ENCODE measurements at regions not wholly inside any gene's neighbourhood (a gene's known extent, or its start where the extent isn't known, plus 50 kb on each side); places are given as distances from the start of the nearest gene placed in this dataset.

DNA sequence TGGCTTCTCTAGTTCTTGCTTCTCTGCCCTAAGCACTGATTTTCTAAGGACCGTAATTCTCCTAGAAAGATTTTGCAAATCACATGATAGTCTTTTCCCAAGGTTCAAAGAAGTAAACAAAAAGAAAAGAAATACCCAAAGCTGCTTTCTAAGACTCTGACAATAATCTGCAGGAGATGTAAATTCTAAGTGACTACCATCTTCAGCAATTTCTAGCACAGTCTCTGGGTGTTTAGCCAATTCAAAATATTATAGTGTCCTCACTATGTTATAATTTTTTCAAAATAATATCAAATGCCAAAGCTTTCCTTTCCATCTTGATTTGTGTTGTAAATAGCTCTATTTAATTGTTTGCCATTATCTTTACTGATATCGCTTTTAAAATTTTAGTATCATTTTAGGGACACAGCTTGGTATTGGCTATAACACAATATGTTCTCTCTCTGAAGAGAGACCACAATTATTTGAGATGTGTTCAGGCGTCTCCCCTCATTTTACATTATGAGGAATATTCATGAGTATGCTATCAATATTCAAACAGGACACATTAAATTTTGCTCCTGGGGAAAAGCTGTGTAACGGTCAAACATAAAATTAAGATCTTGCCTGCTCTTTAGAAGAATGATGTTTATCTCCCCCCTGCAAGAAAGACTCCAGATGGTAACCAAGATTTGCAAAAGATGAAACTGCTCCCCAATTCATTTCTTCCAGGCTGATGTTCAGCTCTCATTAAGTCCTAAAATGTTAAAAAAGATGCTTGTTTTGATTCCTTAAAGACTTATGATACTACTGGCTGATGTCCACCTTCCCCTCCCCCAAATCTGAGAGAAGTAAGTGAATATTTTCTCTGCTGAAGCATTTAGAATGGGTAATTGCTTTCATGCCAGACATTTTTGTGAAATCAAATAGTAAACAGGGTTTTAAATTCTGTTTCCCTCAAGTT, 191.9 kb upstream of the WDR11 start:
- CTCF ChIA-PET, result interaction anchor here (1.0 to 1.1 kb wide), 2 partner anchors 12 to 24 kb away, joined by 3 read pairs; no protein-coding TSS in a partner anchor
- POLR2A ChIA-PET, result no interaction called here
- Mint-ChIP-seq H3K27me3 (ENCODE audit: low read depth) (peaks cover 2% of the 10 kb centered on the region; the same call in 1 of the 2 replicates), H3K36me3 (no peaks in the 10 kb centered on the region), H3K27ac (no peak overlapping the region), H3K9me3 (no peaks in the 10 kb centered on the region), H3K4me1 (no peaks in the 10 kb centered on the region), H3K4me3 (no peak overlapping the region)
- TF ChIP-seq, protein P1, sequence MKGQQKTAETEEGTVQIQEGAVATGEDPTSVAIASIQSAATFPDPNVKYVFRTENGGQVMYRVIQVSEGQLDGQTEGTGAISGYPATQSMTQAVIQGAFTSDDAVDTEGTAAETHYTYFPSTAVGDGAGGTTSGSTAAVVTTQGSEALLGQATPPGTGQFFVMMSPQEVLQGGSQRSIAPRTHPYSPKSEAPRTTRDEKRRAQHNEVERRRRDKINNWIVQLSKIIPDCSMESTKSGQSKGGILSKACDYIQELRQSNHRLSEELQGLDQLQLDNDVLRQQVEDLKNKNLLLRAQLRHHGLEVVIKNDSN (CRISPR knock-in tag; IDR thresholded peaks at IDR 0.05), result no peak
- TF ChIP-seq TEAD1 (CRISPR knock-in tag; IDR thresholded peaks at IDR 0.05), result no peak
- DNase-seq (ENCODE audit: low spot score) (no peak), ATAC-seq (no peak)

DNA sequence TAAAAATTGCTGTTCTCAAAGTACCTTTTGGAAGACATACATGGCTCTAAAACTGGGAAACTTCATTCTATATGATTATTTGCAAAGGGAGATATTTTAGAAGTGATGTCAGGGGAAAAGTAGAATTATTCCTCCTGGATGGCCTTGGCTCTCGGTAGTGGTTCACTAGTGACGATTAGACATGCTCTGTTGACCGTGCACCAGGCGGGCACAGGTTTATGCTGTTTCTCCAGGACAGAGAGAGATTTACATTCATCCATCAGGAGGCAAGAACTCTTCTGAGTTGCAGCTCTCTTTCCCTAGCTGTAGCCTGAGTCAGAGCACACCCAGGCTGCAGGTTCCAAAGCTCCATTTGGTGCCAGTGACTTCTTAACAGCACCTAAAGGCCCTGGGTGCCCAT, 184.9 kb upstream of the WDR11 start:
- CTCF ChIA-PET, result interaction anchor here (1.4 kb wide), 1 partner anchor 19 kb away, joined by 7 read pairs; no protein-coding TSS in a partner anchor
- POLR2A ChIA-PET, result no interaction called here
- Mint-ChIP-seq H3K4me1 (peaks cover 11% of the 10 kb centered on the region), H3K4me3 (no peak overlapping the region), H3K9me3 (no peaks in the 10 kb centered on the region), H3K36me3 (no peaks in the 10 kb centered on the region), H3K27me3 (ENCODE audit: low read depth) (no peaks in the 10 kb centered on the region), H3K27ac (no peak overlapping the region)
- no peak for ATAC-seq
- no peak for DNase-seq (ENCODE audit: low spot score)
- TF ChIP-seq, protein P2, sequence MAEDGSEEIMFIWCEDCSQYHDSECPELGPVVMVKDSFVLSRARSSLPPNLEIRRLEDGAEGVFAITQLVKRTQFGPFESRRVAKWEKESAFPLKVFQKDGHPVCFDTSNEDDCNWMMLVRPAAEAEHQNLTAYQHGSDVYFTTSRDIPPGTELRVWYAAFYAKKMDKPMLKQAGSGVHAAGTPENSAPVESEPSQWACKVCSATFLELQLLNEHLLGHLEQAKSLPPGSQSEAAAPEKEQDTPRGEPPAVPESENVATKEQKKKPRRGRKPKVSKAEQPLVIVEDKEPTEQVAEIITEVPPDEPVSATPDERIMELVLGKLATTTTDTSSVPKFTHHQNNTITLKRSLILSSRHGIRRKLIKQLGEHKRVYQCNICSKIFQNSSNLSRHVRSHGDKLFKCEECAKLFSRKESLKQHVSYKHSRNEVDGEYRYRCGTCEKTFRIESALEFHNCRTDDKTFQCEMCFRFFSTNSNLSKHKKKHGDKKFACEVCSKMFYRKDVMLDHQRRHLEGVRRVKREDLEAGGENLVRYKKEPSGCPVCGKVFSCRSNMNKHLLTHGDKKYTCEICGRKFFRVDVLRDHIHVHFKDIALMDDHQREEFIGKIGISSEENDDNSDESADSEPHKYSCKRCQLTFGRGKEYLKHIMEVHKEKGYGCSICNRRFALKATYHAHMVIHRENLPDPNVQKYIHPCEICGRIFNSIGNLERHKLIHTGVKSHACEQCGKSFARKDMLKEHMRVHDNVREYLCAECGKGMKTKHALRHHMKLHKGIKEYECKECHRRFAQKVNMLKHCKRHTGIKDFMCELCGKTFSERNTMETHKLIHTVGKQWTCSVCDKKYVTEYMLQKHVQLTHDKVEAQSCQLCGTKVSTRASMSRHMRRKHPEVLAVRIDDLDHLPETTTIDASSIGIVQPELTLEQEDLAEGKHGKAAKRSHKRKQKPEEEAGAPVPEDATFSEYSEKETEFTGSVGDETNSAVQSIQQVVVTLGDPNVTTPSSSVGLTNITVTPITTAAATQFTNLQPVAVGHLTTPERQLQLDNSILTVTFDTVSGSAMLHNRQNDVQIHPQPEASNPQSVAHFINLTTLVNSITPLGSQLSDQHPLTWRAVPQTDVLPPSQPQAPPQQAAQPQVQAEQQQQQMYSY (CRISPR knock-in tag; IDR thresholded peaks at IDR 0.05), result no peak
- TF ChIP-seq, protein P3, sequence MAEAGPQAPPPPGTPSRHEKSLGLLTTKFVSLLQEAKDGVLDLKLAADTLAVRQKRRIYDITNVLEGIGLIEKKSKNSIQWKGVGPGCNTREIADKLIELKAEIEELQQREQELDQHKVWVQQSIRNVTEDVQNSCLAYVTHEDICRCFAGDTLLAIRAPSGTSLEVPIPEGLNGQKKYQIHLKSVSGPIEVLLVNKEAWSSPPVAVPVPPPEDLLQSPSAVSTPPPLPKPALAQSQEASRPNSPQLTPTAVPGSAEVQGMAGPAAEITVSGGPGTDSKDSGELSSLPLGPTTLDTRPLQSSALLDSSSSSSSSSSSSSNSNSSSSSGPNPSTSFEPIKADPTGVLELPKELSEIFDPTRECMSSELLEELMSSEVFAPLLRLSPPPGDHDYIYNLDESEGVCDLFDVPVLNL (CRISPR knock-in tag; IDR thresholded peaks at IDR 0.05; ENCODE audit: borderline replicate concordance, low read depth), result no peak
- TF ChIP-seq, protein P4, sequence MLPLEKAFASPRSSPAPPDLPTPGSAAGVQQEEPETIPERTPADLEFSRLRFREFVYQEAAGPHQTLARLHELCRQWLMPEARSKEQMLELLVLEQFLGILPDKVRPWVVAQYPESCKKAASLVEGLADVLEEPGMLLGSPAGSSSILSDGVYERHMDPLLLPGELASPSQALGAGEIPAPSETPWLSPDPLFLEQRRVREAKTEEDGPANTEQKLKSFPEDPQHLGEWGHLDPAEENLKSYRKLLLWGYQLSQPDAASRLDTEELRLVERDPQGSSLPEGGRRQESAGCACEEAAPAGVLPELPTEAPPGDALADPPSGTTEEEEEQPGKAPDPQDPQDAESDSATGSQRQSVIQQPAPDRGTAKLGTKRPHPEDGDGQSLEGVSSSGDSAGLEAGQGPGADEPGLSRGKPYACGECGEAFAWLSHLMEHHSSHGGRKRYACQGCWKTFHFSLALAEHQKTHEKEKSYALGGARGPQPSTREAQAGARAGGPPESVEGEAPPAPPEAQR (CRISPR knock-in tag; IDR thresholded peaks at IDR 0.05), result no peak
- TF ChIP-seq, protein P1 (CRISPR knock-in tag; IDR thresholded peaks at IDR 0.05), result no peak
- TF ChIP-seq JUN (CRISPR knock-in tag; IDR thresholded peaks at IDR 0.05) (no peak), PRRX2 (CRISPR knock-in tag; IDR thresholded peaks at IDR 0.05) (no peak), ZNF396 (CRISPR knock-in tag; IDR thresholded peaks at IDR 0.05; ENCODE audit: borderline replicate concordance) (no peak), MXD4 (CRISPR knock-in tag; IDR thresholded peaks at IDR 0.05; ENCODE audit: borderline replicate concordance) (no peak), JAZF1 (CRISPR knock-in tag; IDR thresholded peaks at IDR 0.05) (no peak), MYBL2 (CRISPR knock-in tag; IDR thresholded peaks at IDR 0.05) (no peak), ZBTB21 (CRISPR knock-in tag; IDR thresholded peaks at IDR 0.05; ENCODE audit: borderline replicate concordance) (no peak)
- TF ChIP-seq, protein P5, sequence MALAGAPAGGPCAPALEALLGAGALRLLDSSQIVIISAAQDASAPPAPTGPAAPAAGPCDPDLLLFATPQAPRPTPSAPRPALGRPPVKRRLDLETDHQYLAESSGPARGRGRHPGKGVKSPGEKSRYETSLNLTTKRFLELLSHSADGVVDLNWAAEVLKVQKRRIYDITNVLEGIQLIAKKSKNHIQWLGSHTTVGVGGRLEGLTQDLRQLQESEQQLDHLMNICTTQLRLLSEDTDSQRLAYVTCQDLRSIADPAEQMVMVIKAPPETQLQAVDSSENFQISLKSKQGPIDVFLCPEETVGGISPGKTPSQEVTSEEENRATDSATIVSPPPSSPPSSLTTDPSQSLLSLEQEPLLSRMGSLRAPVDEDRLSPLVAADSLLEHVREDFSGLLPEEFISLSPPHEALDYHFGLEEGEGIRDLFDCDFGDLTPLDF (CRISPR knock-in tag; IDR thresholded peaks at IDR 0.05), result no peak
